ENCODE measurements at regions not wholly inside any gene's neighbourhood (a gene's known extent, or its start where the extent isn't known, plus 50 kb on each side); places are given as distances from the start of the nearest gene placed in this dataset.
"Not testable (repeated sequence)": the region's sequence is repeated elsewhere in the genome, so short reads cannot be mapped to it uniquely, and the experiment has no call there.

DNA sequence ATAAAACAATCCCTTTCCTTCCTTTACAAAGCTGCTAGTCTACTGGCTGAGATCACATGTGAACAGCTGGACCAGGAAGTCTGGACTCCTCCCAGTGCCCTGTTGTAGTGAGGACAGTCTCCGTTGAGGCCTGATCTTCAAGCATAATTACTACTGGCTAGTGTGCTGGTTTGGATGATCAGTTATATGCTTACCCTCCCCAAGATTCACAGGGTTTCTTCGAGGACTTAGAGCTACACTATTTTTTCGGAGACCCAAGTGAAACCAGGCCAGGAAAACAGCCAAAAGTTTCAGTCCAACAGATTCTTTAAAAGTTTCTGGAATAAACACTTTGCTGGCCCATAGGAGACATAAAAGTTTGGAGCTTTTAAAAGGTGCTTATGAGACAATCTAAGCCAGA, 194.9 kb upstream of the CDH11 start:
- DNase-seq (ENCODE audit: low read depth), result no peak
- no peak overlapping the region for H3K4me3 ChIP-seq (ENCODE audit: low read depth, low read length)

DNA sequence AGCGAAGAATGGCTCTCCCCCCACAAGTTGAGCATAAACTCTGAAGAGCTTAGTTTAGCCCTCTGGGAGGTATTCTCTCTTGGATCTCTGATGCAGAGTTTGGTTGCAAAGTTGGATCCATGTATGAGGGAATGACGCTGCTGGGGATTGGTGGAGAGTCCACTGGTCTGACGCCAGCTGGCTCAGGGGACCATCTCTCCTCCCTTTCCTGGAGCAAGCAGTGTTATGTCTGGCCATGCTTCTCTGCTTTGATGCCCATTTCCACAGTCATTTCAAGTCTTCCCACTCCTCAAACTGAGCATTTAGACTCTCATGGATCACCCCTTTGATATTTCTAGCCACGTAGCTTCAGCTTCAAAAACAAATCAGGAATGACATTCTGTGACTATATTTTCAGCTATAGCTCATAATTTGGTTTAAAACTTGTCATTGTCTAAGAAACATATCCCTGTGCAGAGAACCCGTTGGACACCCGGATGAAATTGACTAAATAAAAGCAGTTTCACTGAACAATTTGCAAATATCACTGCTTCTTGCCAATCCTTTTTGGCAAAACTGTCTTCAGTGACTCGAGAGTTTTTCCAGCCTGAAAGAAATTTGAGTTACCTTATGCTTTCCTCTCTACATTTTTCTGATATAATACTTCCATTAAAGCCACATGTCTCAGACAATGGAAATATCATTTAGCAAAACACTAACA, 193.4 kb upstream of the CDH11 start:
- peak; percentile 92 for DNase-seq (ENCODE audit: low read depth)
- TF ChIP-seq, protein P1, sequence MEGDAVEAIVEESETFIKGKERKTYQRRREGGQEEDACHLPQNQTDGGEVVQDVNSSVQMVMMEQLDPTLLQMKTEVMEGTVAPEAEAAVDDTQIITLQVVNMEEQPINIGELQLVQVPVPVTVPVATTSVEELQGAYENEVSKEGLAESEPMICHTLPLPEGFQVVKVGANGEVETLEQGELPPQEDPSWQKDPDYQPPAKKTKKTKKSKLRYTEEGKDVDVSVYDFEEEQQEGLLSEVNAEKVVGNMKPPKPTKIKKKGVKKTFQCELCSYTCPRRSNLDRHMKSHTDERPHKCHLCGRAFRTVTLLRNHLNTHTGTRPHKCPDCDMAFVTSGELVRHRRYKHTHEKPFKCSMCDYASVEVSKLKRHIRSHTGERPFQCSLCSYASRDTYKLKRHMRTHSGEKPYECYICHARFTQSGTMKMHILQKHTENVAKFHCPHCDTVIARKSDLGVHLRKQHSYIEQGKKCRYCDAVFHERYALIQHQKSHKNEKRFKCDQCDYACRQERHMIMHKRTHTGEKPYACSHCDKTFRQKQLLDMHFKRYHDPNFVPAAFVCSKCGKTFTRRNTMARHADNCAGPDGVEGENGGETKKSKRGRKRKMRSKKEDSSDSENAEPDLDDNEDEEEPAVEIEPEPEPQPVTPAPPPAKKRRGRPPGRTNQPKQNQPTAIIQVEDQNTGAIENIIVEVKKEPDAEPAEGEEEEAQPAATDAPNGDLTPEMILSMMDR (IDR thresholded peaks at IDR 0.05; ENCODE audit: insufficient read depth, low read length), result no peak
- H3K4me3 ChIP-seq (ENCODE audit: low read depth, low read length), result no peak overlapping the region

More for the DNA sequence above, 194.9 kb upstream of the CDH11 start:
- TF ChIP-seq, protein P1 (IDR thresholded peaks at IDR 0.05; ENCODE audit: insufficient read depth, low read length), result no peak

DNA sequence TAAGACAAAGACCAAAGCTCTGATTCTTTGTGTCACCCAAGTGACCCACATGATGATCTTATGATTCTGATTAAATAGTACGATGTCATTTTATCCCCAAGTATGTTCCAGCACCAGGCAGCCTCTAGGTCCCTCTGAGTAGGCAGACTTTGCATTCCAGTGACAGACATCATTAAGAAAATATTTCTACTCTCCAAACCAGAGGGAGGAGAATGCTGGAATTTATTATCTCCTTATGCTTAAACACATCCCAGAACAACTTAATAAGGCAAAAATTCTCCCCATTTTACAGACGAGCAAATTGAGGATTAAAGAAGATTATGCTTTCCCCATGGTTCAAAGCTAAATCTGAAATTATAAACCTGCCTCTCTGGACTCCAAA, 192.8 kb upstream of the CDH11 start:
- TF ChIP-seq, protein P1 (IDR thresholded peaks at IDR 0.05; ENCODE audit: insufficient read depth, low read length), result no peak
- no peak overlapping the region for H3K4me3 ChIP-seq (ENCODE audit: low read depth, low read length)
- no peak for DNase-seq (ENCODE audit: low read depth)

DNA sequence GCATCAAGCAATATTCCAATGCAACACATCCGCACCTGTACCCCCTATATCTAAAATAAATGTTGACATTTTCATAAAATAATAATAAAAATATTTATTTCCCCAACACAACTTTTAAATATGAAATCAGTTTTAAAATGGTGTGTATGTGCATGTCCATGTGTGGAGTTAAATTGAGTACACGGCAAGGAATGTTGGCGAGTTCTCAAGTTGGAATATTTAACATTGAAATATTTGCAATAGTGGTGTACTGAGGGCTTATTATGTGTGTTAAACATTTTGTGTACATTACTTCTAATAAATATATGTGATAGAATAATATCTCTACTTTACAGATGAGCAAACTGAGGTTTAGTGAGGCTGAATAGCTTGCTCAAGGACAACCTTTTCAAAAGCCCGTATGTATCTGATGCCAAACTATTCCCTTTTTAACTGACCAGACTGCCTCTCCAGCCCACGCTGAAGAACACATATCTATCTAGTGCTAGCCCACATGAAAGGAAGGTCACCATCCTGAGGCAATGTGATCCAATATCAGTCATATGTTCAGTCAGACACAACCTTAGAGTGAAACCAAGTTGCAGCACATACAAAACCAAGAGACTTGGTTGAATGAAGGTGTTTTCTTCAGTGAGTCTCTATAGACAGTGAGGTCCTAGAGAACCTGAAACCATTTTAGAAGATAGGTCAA, 192.2 kb upstream of the CDH11 start:
- TF ChIP-seq, protein P1 (IDR thresholded peaks at IDR 0.05; ENCODE audit: insufficient read depth, low read length), result no peak
- no peak overlapping the region for H3K4me3 ChIP-seq (ENCODE audit: low read depth, low read length)

DNA sequence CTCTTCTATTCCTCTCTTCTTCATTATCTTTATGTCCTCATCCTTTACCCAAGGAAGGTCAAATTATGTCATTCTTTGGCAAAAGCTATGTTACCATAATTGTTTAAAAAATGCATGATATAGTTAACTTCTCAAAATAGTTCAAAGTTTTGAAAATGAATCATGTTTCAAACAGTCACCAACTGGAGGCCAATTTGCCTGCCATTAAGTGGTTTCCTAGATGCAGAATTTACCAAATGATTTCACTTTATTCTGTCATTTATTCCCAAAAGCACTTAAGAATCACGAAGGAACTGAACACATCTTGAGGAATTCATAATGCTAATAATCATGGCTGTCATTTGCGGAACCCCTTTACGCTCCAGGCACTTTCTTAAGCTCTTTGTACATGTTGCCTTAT, 190.9 kb upstream of the CDH11 start:
- H3K4me3 ChIP-seq (ENCODE audit: low read depth, low read length), result no peak overlapping the region
- TF ChIP-seq, protein P1 (IDR thresholded peaks at IDR 0.05; ENCODE audit: insufficient read depth, low read length), result no peak
- peak; percentile 72 for DNase-seq (ENCODE audit: low read depth)

More for the DNA sequence above, 192.2 kb upstream of the CDH11 start:
- peak; percentile 25 for DNase-seq (ENCODE audit: low read depth)

DNA sequence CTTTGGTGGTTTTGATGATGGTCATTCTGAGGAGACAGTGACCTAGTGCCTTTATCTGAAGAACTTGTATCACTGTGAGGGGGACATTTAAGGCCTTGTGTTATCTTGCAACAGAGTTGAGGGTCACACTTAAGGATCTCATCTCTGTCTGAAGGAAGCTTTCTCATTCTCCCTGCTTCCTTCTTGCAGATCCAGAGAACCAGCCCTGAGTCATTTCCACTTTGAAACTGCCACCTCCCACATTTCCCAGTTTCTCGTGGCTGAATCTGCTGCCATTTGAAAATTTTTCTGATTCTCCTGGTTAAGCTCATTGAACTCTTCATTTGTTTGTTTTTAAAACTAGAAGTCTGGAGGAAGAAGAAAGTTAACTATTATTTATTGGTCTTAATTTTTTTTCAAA, 190.2 kb upstream of the CDH11 start:
- H3K4me3 ChIP-seq (ENCODE audit: low read depth, low read length), result no peak overlapping the region
- TF ChIP-seq, protein P1 (IDR thresholded peaks at IDR 0.05; ENCODE audit: insufficient read depth, low read length), result no peak
- peak; percentile 53 for DNase-seq (ENCODE audit: low read depth)

DNA sequence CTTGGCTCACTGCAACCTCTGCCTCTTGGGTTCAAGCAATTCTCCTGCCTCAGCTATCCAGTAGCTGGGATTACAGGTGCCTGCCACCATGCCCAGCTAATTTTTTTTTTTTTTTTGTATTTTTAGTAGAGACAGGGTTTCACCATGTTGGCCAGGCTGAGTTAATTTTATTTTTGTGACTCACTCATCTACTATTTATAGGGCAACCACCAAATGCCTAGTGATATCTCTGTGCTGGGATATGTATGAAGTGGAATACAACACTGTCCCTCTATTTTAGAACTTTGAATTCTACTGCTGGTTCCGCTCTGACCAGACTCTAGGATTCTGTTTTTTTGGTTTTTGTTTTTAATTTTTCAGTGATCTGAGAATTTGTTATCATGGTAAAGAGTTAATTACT, 188.6 kb upstream of the CDH11 start:
- peak; percentile 46 for DNase-seq (ENCODE audit: low read depth)
- not testable (repeated sequence) for H3K4me3 ChIP-seq (ENCODE audit: low read depth, low read length)

Data from fibroblast of the aortic adventitia (primary cell).